Gastrocnemius medialis (tissue), 4 donors: ENCODE measurements at regions not wholly inside any gene's neighbourhood (a gene's known extent, or its start where the extent isn't known, plus 50 kb on each side); places are given as distances from the start of the nearest gene placed in this dataset.

Source experiments
- POLR2A ChIP-seq, 2 donors: fragments of 450-650 bp; IDR thresholded peaks; one replicate each; pipeline ENCODE4 v1.6.1; 2017; ENCODE audit warnings: antibody characterized with exemption in 2 of 2, mild to moderate bottlenecking in 2 of 2, moderate library complexity in 2 of 2
- TF ChIP-seq, protein P1 (sequence below), 5 experiments: fragments of 450-650 bp in 3 of 5; fragments of 200-600 bp in 2 of 5; sonication (generic) in 2 of 5; IDR thresholded peaks in 4 of 5; conservative IDR thresholded peaks in 1 of 5; 1 replicate in 4 of 5; 2 replicates in 1 of 5; pipeline ENCODE4 v1.5.1; 2016 to 2019; ENCODE audit warnings: antibody characterized with exemption in 5 of 5, mild to moderate bottlenecking in 3 of 5, moderate library complexity in 3 of 5

DNA sequence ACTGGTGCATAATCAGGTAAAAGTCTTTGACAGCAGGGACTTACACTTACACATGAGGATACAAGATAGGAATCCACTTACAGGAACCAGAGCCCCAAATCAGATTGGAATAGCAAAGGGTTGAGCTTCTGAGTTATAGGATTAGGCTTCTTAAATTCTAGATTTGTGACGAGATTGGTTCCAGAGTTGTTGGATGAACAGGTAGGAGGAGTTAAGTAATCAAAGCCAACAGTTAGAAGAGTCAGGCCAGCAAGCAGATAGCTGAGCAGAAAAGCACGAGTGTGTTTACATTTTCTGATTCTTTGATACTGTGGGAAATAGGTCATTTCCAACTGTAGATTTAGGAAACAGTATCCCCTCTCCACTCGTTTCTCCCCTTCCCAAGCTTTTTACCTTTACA lies 167.0 kb downstream of the MDFIC start:
- TF ChIP-seq POLR2A (IDR thresholded peaks at IDR 0.05): no peak
- TF ChIP-seq, protein P1, sequence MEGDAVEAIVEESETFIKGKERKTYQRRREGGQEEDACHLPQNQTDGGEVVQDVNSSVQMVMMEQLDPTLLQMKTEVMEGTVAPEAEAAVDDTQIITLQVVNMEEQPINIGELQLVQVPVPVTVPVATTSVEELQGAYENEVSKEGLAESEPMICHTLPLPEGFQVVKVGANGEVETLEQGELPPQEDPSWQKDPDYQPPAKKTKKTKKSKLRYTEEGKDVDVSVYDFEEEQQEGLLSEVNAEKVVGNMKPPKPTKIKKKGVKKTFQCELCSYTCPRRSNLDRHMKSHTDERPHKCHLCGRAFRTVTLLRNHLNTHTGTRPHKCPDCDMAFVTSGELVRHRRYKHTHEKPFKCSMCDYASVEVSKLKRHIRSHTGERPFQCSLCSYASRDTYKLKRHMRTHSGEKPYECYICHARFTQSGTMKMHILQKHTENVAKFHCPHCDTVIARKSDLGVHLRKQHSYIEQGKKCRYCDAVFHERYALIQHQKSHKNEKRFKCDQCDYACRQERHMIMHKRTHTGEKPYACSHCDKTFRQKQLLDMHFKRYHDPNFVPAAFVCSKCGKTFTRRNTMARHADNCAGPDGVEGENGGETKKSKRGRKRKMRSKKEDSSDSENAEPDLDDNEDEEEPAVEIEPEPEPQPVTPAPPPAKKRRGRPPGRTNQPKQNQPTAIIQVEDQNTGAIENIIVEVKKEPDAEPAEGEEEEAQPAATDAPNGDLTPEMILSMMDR (IDR thresholded peaks at IDR 0.05 in 4 of 5, conservative IDR thresholded peaks at IDR 0.05 in 1 of 5): no peak
